HFFc6 (cell line): ENCODE measurements at regions not wholly inside any gene's neighbourhood (a gene's known extent, or its start where the extent isn't known, plus 50 kb on each side); places are given as distances from the start of the nearest gene placed in this dataset.

Source experiments
- DNase-seq: peaks from one replicate; pipeline ENCODE4 v3.0.0-alpha.2; 2018
- H3K27ac Mint-ChIP-seq: 2 replicates; pipeline ENCODE4 v1.8.0; 2020; ENCODE audit warnings: mild to moderate bottlenecking, mixed read lengths
- H3K27me3 Mint-ChIP-seq: 2 replicates; pipeline ENCODE4 v1.8.0; 2021; ENCODE audit warnings: mild to moderate bottlenecking, moderate library complexity, mixed read lengths; ENCODE audit not compliant: insufficient read depth
- H3K36me3 Mint-ChIP-seq: 2 replicates; pipeline ENCODE4 v1.8.0; 2021; ENCODE audit warnings: low read depth, mixed read lengths
- H3K4me1 Mint-ChIP-seq: 2 replicates; pipeline ENCODE4 v1.8.0; 2020; ENCODE audit warnings: low read depth, mixed read lengths
- H3K4me3 Mint-ChIP-seq: 2 replicates; pipeline ENCODE4 v1.8.0; 2020; ENCODE audit warnings: mild to moderate bottlenecking, moderate library complexity, mixed read lengths
- H3K9me3 Mint-ChIP-seq: 2 replicates; pipeline ENCODE4 v1.8.0; 2020; ENCODE audit warnings: mild to moderate bottlenecking, mixed read lengths
- CTCF ChIP-seq: fragments of 200-600 bp; sonication (generic); IDR thresholded peaks from 2 replicates; pipeline ENCODE4 v1.5.0; 2021; ENCODE audit warnings: antibody characterized with exemption, mild to moderate bottlenecking

DNA sequence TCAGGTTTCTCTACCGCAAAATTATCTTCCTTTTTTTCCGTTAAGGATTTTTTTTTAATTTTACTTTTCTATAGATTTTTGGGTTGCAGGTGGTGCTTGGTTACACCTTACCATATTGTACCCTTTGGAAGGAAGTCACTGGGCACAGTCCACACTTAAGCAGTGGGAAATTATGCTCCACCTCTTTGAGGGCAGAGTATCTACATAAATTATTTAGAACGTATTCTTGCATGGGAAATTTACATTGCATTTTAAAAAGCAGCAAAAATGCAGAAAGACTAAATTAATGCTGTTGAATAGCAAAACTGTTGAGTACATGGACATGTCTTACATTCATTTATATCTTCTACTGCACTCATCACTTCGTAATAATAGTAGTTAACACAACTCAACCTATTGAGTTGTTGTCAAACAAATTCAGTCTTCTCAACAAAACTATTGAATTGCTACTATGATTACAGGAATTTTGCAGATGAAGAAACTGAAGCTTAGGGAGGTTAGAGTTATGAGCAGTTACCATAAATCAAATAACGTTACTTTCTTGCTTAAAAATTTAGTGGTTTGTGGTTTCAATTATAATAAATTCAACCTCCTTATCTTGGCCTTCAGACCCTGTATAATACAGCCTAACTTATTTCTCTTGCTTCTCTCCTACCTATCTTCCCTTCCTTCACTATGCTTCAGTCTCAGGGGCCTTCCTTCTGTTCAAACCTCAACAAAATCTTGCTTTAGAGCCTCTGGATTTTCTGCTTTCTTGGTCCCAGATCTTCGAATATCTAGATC is 97.4 kb upstream of the ARHGAP20 start:
- H3K4me3 Mint-ChIP-seq, result no peak overlapping the region
- no peaks in the 10 kb centered on the region for H3K36me3 Mint-ChIP-seq
- H3K9me3 Mint-ChIP-seq, result no peaks in the 10 kb centered on the region
- no peak for DNase-seq
- H3K4me1 Mint-ChIP-seq, result no peaks in the 10 kb centered on the region
- H3K27me3 Mint-ChIP-seq, result no peaks in the 10 kb centered on the region
- H3K27ac Mint-ChIP-seq, result no peak overlapping the region
- no peak for TF ChIP-seq CTCF

- no peak for DNase-seq
- Mint-ChIP-seq H3K4me1 (no peaks in the 10 kb centered on the region), H3K4me3 (no peak overlapping the region), H3K27ac (no peak overlapping the region), H3K27me3 (no peaks in the 10 kb centered on the region), H3K9me3 (no peaks in the 10 kb centered on the region), H3K36me3 (no peaks in the 10 kb centered on the region)
- no peak for TF ChIP-seq CTCF
These were observed 96.0 kb upstream of the ARHGAP20 start for GRCh38 chr11:110808248-110808647.

GRCh38 chr11:110807801-110808200 is 95.6 kb upstream of the ARHGAP20 start:
- Mint-ChIP-seq H3K27me3 (no peaks in the 10 kb centered on the region), H3K36me3 (no peaks in the 10 kb centered on the region), H3K9me3 (no peaks in the 10 kb centered on the region), H3K4me1 (no peaks in the 10 kb centered on the region), H3K4me3 (no peak overlapping the region), H3K27ac (no peak overlapping the region)
- DNase-seq, result no peak
- TF ChIP-seq CTCF, result no peak

GRCh38 chr11:110805756-110806155 is 93.5 kb upstream of the ARHGAP20 start:
- no peak for DNase-seq
- H3K4me1 Mint-ChIP-seq, result no peaks in the 10 kb centered on the region
- no peak overlapping the region for H3K4me3 Mint-ChIP-seq
- no peaks in the 10 kb centered on the region for H3K9me3 Mint-ChIP-seq
- H3K27ac Mint-ChIP-seq, result no peak overlapping the region
- no peak for TF ChIP-seq CTCF
- H3K36me3 Mint-ChIP-seq, result no peaks in the 10 kb centered on the region
- H3K27me3 Mint-ChIP-seq, result no peaks in the 10 kb centered on the region

- Mint-ChIP-seq H3K4me1 (no peaks in the 10 kb centered on the region), H3K36me3 (no peaks in the 10 kb centered on the region), H3K9me3 (peaks cover 4% of the 10 kb centered on the region; the same call in 1 of the 2 replicates), H3K4me3 (no peak overlapping the region), H3K27ac (no peak overlapping the region), H3K27me3 (no peaks in the 10 kb centered on the region; the same call in 1 of the 2 replicates)
- DNase-seq, result no peak
- no peak for TF ChIP-seq CTCF
These were observed 89.9 kb upstream of the ARHGAP20 start for GRCh38 chr11:110802162-110802561.
